Ectodermal cell (in vitro differentiated cells): ENCODE measurements at regions not wholly inside any gene's neighbourhood (a gene's known extent, or its start where the extent isn't known, plus 50 kb on each side); places are given as distances from the start of the nearest gene placed in this dataset.

Experiments used
- H3K27ac ChIP-seq: 2 replicates; pipeline ENCODE4 v1.7.0; 2013; ENCODE audit warnings: mild to moderate bottlenecking, low read depth, low read length; ENCODE audit not compliant: insufficient read depth, poor library complexity, severe bottlenecking
- H3K27me3 ChIP-seq: 2 replicates; pipeline ENCODE4 v1.7.0; 2013; ENCODE audit warnings: mild to moderate bottlenecking, low read length; ENCODE audit not compliant: insufficient read depth, control insufficient read depth, poor library complexity, severe bottlenecking
- H3K36me3 ChIP-seq: one replicate; pipeline ENCODE4 v1.7.0; 2013; ENCODE audit warnings: low read length; ENCODE audit not compliant: control insufficient read depth, insufficient read depth
- H3K4me1 ChIP-seq: one replicate; pipeline ENCODE4 v1.7.0; 2013; ENCODE audit warnings: low read length; ENCODE audit not compliant: control insufficient read depth, insufficient read depth
- H3K4me3 ChIP-seq: 2 replicates; pipeline ENCODE4 v1.7.0; 2013; ENCODE audit warnings: low read depth, low read length, control low read depth; ENCODE audit not compliant: insufficient read depth
- H3K9me3 ChIP-seq: 2 replicates; pipeline ENCODE4 v1.7.0; 2013; ENCODE audit warnings: mild to moderate bottlenecking, low read length, moderate library complexity; ENCODE audit not compliant: control insufficient read depth
- WGBS, 2 experiments: methylation state at CpG; one replicate each; pipeline ENCODE4 v1.1.7; 2013; ENCODE audit warnings: missing lambda C conversion rate in 2 of 2; 5-methylcytosine and 5-hydroxymethylcytosine counted together

GRCh38 chr10:47091421-47091820 lies 180.2 kb downstream of the PTPN20 start:
- 88 to 93% methylated on average over 2 of the region's 2 CpGs for WGBS, 2 experiments
- Histone ChIP-seq H3K9me3 (no peaks in the 10 kb centered on the region), H3K27ac (no peak overlapping the region), H3K27me3 (no peaks in the 10 kb centered on the region), H3K36me3 (no peaks in the 10 kb centered on the region), H3K4me1 (peaks cover 7% of the 10 kb centered on the region), H3K4me3 (no peak overlapping the region)

- WGBS, 2 experiments: 94% methylated on average over 4 of the region's 4 CpGs
- H3K27ac ChIP-seq: no peak overlapping the region
These were observed 181.1 kb downstream of the PTPN20 start for GRCh38 chr10:47092376-47092775.

GRCh38 chr10:47092831-47093230 lies 181.6 kb downstream of the PTPN20 start:
- H3K9me3 ChIP-seq: no peaks in the 10 kb centered on the region
- no peaks in the 10 kb centered on the region for H3K36me3 ChIP-seq
- no peak overlapping the region for H3K4me3 ChIP-seq
- H3K4me1 ChIP-seq: peaks cover 7% of the 10 kb centered on the region
- WGBS, 2 experiments: 48 to 57% methylated on average over 5 of the region's 5 CpGs
- H3K27ac ChIP-seq: no peak overlapping the region
- H3K27me3 ChIP-seq: no peaks in the 10 kb centered on the region

More at GRCh38 chr10:47092376-47092775, 181.1 kb downstream of the PTPN20 start:
- H3K4me1 ChIP-seq: peaks cover 7% of the 10 kb centered on the region
- no peaks in the 10 kb centered on the region for H3K9me3 ChIP-seq
- no peaks in the 10 kb centered on the region for H3K36me3 ChIP-seq
- no peaks in the 10 kb centered on the region for H3K27me3 ChIP-seq
- no peak overlapping the region for H3K4me3 ChIP-seq

GRCh38 chr10:47094126-47094525 lies 182.9 kb downstream of the PTPN20 start:
- Histone ChIP-seq H3K27me3 (no peaks in the 10 kb centered on the region), H3K9me3 (no peaks in the 10 kb centered on the region), H3K4me1 (peaks cover 7% of the 10 kb centered on the region), H3K4me3 (no peak overlapping the region), H3K36me3 (no peaks in the 10 kb centered on the region), H3K27ac (no peak overlapping the region)
- 95 to 96% methylated on average over 9 of the region's 9 CpGs for WGBS, 2 experiments

GRCh38 chr10:47094636-47095035 lies 183.4 kb downstream of the PTPN20 start:
- H3K36me3 ChIP-seq: no peaks in the 10 kb centered on the region
- H3K9me3 ChIP-seq: no peaks in the 10 kb centered on the region
- H3K4me3 ChIP-seq: no peak overlapping the region
- no peak overlapping the region for H3K27ac ChIP-seq
- no peaks in the 10 kb centered on the region for H3K27me3 ChIP-seq
- 94 to 95% methylated on average over 10 of the region's 10 CpGs for WGBS, 2 experiments
- peaks cover 7% of the 10 kb centered on the region for H3K4me1 ChIP-seq

GRCh38 chr10:47095211-47095610 lies 184.0 kb downstream of the PTPN20 start:
- H3K27ac ChIP-seq: no peak overlapping the region
- no peaks in the 10 kb centered on the region for H3K36me3 ChIP-seq
- H3K4me3 ChIP-seq: no peak overlapping the region
- WGBS, 2 experiments: 93 to 96% methylated on average over 12 of the region's 12 CpGs
- H3K9me3 ChIP-seq: no peaks in the 10 kb centered on the region
- no peaks in the 10 kb centered on the region for H3K27me3 ChIP-seq
- peaks cover 7% of the 10 kb centered on the region for H3K4me1 ChIP-seq

GRCh38 chr10:47095848-47096612 lies 184.8 kb downstream of the PTPN20 start:
- WGBS, 2 experiments: 91 to 92% methylated on average over 17 of the region's 17 CpGs
- H3K4me3 ChIP-seq: no peak overlapping the region
- no peaks in the 10 kb centered on the region for H3K27me3 ChIP-seq
- H3K36me3 ChIP-seq: no peaks in the 10 kb centered on the region
- H3K27ac ChIP-seq: no peak overlapping the region
- H3K9me3 ChIP-seq: no peaks in the 10 kb centered on the region
- peaks cover 7% of the 10 kb centered on the region for H3K4me1 ChIP-seq

GRCh38 chr10:47098238-47098637 lies 187.0 kb downstream of the PTPN20 start:
- Histone ChIP-seq H3K4me1 (no peaks in the 10 kb centered on the region), H3K27ac (no peak overlapping the region), H3K36me3 (no peaks in the 10 kb centered on the region), H3K9me3 (no peaks in the 10 kb centered on the region), H3K4me3 (no peak overlapping the region), H3K27me3 (no peaks in the 10 kb centered on the region)
- WGBS, 2 experiments: 97 to 100% methylated on average over 3 of the region's 3 CpGs

- H3K4me1 ChIP-seq: no peaks in the 10 kb centered on the region
- 93 to 95% methylated on average over 11 of the region's 11 CpGs for WGBS, 2 experiments
- H3K4me3 ChIP-seq: no peak overlapping the region
- H3K27me3 ChIP-seq: no peaks in the 10 kb centered on the region
- no peaks in the 10 kb centered on the region for H3K9me3 ChIP-seq
- H3K27ac ChIP-seq: no peak overlapping the region
- H3K36me3 ChIP-seq: no peaks in the 10 kb centered on the region
These were observed 187.7 kb downstream of the PTPN20 start for GRCh38 chr10:47098964-47099363.

- H3K27ac ChIP-seq: no peak overlapping the region
- no peaks in the 10 kb centered on the region for H3K36me3 ChIP-seq
- WGBS, 2 experiments: 91 to 95% methylated on average over 7 of the region's 7 CpGs
- no peaks in the 10 kb centered on the region for H3K27me3 ChIP-seq
- no peaks in the 10 kb centered on the region for H3K4me1 ChIP-seq
- no peak overlapping the region for H3K4me3 ChIP-seq
- H3K9me3 ChIP-seq: no peaks in the 10 kb centered on the region
These were observed 188.2 kb downstream of the PTPN20 start for GRCh38 chr10:47099474-47099873.
